PC-3 (cell line): ENCODE measurements at regions not wholly inside any gene's neighbourhood (a gene's known extent, or its start where the extent isn't known, plus 50 kb on each side); places are given as distances from the start of the nearest gene placed in this dataset.

Source experiments
- ATAC-seq: fragments of 200-7000 bp; cut with Tn5 transposase; 2 replicates; pipeline ENCODE4 v1.9.1; 2020; ENCODE audit warnings: mild to moderate bottlenecking, moderate library complexity
- BruUV-seq: library from RNA; stranded (reverse); fragments of 400-500 nt; replicated peaks from 2 replicates; lab custom pipeline; 2021; lab: Mats Ljungman, UMichigan
- CTCF ChIA-PET: fragments of 300-600 bp; sonication (Branson Sonifier 250); formaldehyde crosslinking; loops from one replicate; lab custom pipeline; 2022; ENCODE audit warnings: antibody characterized with exemption; lab: Charles Lee
- POLR2A ChIA-PET: fragments of 300-600 bp; sonication (Branson Sonifier 250); formaldehyde crosslinking; loops from one replicate; lab custom pipeline; 2022; ENCODE audit warnings: antibody characterized with exemption; ENCODE audit not compliant: unreplicated experiment; lab: Charles Lee
- DNase-seq: peaks from one replicate; pipeline ENCODE4 v3.0.0-alpha.2; 2015
- H2AFZ ChIP-seq: fragments of 300-600 bp; sonication (generic); 2 replicates; pipeline ENCODE4 v1.6.0; 2016; ENCODE audit warnings: antibody characterized with exemption, low read length
- H3F3A ChIP-seq: fragments of 300-600 bp; sonication (generic); one replicate; pipeline ENCODE4 v1.6.0; 2017; ENCODE audit warnings: antibody characterized with exemption, low read length, control low read depth, mild to moderate bottlenecking; ENCODE audit not compliant: unreplicated experiment
- H3K27ac ChIP-seq: fragments of 300-600 bp; sonication (generic); 2 replicates; pipeline ENCODE4 v1.5.1; 2016; ENCODE audit warnings: mild to moderate bottlenecking, low read length
- H3K27me3 ChIP-seq: fragments of 300-600 bp; sonication (generic); 2 replicates; pipeline ENCODE4 v1.6.1; 2016; ENCODE audit warnings: low read length, mixed read lengths
- H3K36me3 ChIP-seq: fragments of 300-600 bp; sonication (generic); 2 replicates; pipeline ENCODE4 v1.6.1; 2016; ENCODE audit warnings: low read depth, mixed run types, low read length, mixed read lengths
- H3K4me1 ChIP-seq: fragments of 300-600 bp; sonication (generic); 2 replicates; pipeline ENCODE4 v1.5.1; 2016; ENCODE audit warnings: low read length; ENCODE audit not compliant: insufficient read depth
- H3K4me2 ChIP-seq: fragments of 300-600 bp; sonication (generic); 2 replicates; pipeline ENCODE4 v1.6.0; 2016; ENCODE audit warnings: low read length
- H3K4me3 ChIP-seq: fragments of 300-600 bp; sonication (generic); 2 replicates; pipeline ENCODE4 v1.5.1; 2016; ENCODE audit warnings: mild to moderate bottlenecking, low read length, mixed read lengths
- H3K79me2 ChIP-seq: fragments of 300-600 bp; sonication (generic); 2 replicates; pipeline ENCODE4 v1.6.1; 2017; ENCODE audit warnings: low read length, mixed read lengths
- H3K9ac ChIP-seq: fragments of 300-600 bp; sonication (generic); 2 replicates; pipeline ENCODE4 v1.6.0; 2016; ENCODE audit warnings: mild to moderate bottlenecking, low read length
- H3K9me2 ChIP-seq: fragments of 300-600 bp; sonication (generic); replicated peaks from 2 replicates; pipeline ENCODE4 v1.6.1; 2016; ENCODE audit warnings: mixed run types, low read length, mixed read lengths
- H3K9me3 ChIP-seq: fragments of 300-600 bp; sonication (generic); 2 replicates; pipeline ENCODE4 v1.6.1; 2016; ENCODE audit warnings: low read length, mixed read lengths
- H4K20me1 ChIP-seq: fragments of 300-600 bp; sonication (generic); 2 replicates; pipeline ENCODE4 v1.6.1; 2016; ENCODE audit warnings: low read length, mixed read lengths
- CTCF ChIP-seq: fragments of 300-600 bp; sonication (generic); conservative IDR thresholded peaks from 2 replicates; pipeline ENCODE4 v1.5.1; 2017; ENCODE audit warnings: antibody characterized with exemption, low read depth, mild to moderate bottlenecking, low read length
- EZH2 ChIP-seq: fragments of 300-600 bp; sonication (generic); IDR thresholded peaks from one replicate; pipeline ENCODE4 v1.6.1; 2017; ENCODE audit warnings: antibody characterized with exemption, mild to moderate bottlenecking, low read length; ENCODE audit not compliant: unreplicated experiment
- EZH2phosphoT487 ChIP-seq: fragments of 300-600 bp; sonication (generic); IDR thresholded peaks from 2 replicates; pipeline ENCODE4 v1.6.1; 2018; ENCODE audit warnings: mild to moderate bottlenecking, antibody characterized with exemption, low read length, borderline replicate concordance
- intact Hi-C: fragments of 100-400 bp; cut with micrococcal nuclease; formaldehyde crosslinking; loops from 2 replicates; pipeline ENCODE4 v1.9.0; 2023

GRCh38 chr22:33971561-33971961 is 51.3 kb upstream of the LARGE1 start:
- ATAC-seq (no peak), DNase-seq (no peak)
- Histone ChIP-seq H3K4me3 (no peak overlapping the region), H2AFZ (no peak overlapping the region), H3K9ac (no peak overlapping the region), H4K20me1 (no peaks in the 10 kb centered on the region), H3K4me1 (no peaks in the 10 kb centered on the region), H3K4me2 (no peak overlapping the region), H3K27me3 (no peaks in the 10 kb centered on the region), H3K36me3 (no peaks in the 10 kb centered on the region), H3K27ac (no peak overlapping the region), H3K79me2 (no peaks in the 10 kb centered on the region), H3K9me3 (no peaks in the 10 kb centered on the region; the same call in 1 of the 2 replicates), H3K9me2 (no peaks in the 10 kb centered on the region), H3F3A (no peaks in the 10 kb centered on the region)
- ChIA-PET CTCF (no interaction called here), POLR2A (no interaction called here)
- intact Hi-C loops, result no loop called here
- no TSS peak for BruUV-seq
- TF ChIP-seq EZH2phosphoT487, result no peak
- TF ChIP-seq CTCF, result no peak
- TF ChIP-seq EZH2, result no peak

- CTCF ChIA-PET, result no interaction called here
- BruUV-seq, result no TSS peak
- no peak for DNase-seq
Measured at GRCh38 chr22:33975841-33976240, 55.6 kb upstream of the LARGE1 start.

More at GRCh38 chr22:33975841-33976240, 55.6 kb upstream of the LARGE1 start:
- H3K9me2 ChIP-seq, result no peaks in the 10 kb centered on the region
- ATAC-seq, result no peak
- no peaks in the 10 kb centered on the region for H3K79me2 ChIP-seq
- H3K27me3 ChIP-seq, result no peaks in the 10 kb centered on the region
- no peaks in the 10 kb centered on the region for H3K4me1 ChIP-seq
- H3K9me3 ChIP-seq, result no peaks in the 10 kb centered on the region; the same call in 1 of the 2 replicates
- no peaks in the 10 kb centered on the region for H4K20me1 ChIP-seq
- H3K4me2 ChIP-seq, result no peak overlapping the region
- intact Hi-C loops, result no loop called here
- H2AFZ ChIP-seq, result no peak overlapping the region
- H3K9ac ChIP-seq, result no peak overlapping the region
- H3F3A ChIP-seq, result no peaks in the 10 kb centered on the region
- TF ChIP-seq EZH2phosphoT487 (no peak), CTCF (no peak), EZH2 (no peak)
- H3K36me3 ChIP-seq, result no peaks in the 10 kb centered on the region
- no peak overlapping the region for H3K4me3 ChIP-seq
- no peak overlapping the region for H3K27ac ChIP-seq
- POLR2A ChIA-PET, result no interaction called here
